Muscle of arm (tissue), 1 donor: ENCODE measurements at regions not wholly inside any gene's neighbourhood (a gene's known extent, or its start where the extent isn't known, plus 50 kb on each side); places are given as distances from the start of the nearest gene placed in this dataset.

Source experiments
- DNase-seq: peaks from one replicate; pipeline ENCODE4 v3.0.0-alpha.2; 2013

DNA sequence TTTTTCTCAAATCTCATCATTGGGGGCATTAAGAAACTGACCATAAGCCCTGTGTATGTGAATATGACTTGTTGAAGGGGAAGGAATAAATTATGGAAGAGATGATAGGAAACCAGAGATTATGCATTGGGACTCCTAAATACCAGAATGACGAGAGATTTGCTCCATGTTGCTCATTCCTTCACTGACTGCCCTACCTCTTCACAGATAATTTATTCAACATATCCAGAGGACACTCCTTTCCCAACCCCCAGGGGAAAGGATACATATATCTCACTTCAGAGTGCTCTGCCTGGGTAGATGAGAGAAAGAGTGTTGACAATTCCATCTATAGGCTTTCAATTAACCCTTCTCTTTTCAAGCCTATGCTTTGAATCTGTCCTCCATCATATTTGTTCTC, 145.3 kb upstream of the RHOBTB1 start:
- no peak for DNase-seq

DNA sequence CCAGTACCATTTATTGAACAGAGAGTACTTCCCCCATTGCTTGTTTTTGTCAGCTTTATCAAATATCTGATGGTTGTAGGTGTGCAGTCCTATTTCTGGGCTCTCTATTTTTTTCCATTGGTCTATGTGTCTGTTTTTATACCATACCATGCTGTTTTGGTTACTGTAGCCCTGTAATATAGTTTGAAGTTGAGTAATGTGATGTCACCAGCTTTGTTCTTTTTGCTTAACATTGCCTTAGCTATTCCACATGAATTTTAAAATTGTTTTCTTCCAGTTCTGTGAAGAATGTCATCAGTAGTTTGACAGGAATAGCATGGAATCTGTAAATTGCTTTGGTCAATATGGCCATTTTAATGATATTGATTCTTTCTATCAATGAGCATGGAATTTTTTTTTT, 140.5 kb upstream of the RHOBTB1 start:
- no peak for DNase-seq

DNA sequence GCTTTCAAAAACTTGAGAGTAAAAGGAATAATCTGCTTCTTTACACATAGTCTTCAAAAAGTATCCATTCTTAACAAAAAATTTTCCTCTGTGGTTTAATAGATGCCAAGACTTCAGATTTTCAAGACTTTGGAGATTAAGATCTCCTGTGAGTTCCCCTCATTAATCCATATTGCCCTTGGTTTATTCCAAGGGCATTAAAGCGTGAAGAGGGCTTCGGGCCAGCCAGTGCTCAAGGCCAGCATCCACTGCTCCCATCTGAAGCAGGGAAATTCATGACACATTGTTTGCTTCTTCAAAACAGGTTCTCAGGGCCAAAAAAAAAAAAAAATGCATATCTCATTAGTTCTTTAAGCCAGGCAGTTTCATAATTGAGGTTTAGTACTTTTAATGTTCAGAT, 137.3 kb upstream of the RHOBTB1 start:
- no peak for DNase-seq

DNA sequence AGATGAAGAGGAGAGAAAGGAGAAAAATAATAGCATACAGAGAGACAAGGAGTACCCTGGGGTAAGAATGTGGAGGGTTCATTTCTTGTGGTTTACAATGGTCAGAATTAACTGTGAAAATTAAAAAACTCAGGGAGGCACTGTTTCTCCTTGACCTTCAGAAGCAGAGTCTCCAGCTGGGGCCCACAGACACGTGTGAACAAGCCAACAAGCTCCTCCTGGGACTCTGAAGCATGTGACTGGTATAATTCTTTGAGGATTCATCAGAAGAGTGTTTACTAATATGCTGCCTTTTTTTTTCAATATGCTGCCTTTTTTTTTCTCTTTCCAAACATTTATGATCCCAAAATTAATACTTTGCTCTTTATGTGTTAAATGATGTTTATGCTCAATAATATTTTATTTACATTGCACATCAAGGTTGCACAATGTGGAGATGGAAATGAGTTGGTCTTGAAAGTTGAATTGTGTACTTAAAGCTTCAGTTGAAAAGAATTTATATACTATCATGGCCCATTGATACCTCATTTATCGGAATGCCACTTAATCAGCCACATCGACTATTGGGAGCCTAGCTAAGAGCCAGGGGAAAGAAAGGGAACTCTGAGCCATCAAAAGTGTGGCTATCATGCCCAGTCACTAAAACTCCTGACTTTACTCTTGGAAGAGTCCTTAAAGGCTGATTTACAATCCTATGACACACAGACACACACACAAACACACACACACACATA, 134.7 kb upstream of the RHOBTB1 start:
- no peak for DNase-seq

DNA sequence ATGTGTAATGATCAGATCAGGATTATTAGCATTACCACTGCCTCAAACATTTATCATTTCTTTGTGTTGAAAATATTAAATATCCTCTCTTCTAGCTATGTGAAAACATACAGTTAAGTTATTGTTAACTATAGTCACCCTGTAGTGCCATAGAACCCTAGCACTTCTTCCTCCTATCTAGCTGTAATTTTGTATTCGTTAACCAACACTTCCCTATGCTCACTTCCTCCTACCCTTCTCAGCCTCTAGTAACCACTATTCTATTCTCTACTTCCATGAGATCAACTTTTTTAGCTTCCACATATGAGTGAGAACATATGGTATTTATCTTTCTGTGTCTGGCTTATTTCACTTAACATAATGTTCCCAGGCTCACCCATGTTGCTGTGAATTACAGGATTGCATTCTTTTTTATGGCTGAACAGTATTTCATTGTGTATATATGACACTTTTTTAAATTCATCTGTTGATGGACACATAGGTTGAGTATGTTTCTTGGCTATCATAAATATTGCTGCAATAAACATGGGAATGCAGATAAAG, 132.7 kb upstream of the RHOBTB1 start:
- DNase-seq: no peak

DNA sequence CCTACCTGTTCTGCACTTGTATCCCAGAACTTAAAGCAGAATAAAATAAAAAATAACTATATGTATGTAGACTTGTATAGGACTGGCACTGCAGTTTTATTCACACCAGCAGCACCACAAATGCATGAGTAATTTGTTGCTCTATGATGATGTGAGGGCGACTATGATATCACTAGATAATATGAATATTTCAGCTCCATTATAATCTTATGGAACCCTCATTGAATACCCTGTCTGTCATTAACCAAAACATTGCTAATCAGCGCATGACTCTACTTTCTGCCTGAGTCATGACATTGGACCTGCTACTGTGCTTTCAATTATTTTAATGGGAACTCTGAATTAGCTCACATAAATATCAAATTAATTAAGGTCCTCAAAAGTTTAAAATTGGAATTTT, 129.4 kb upstream of the RHOBTB1 start:
- no peak for DNase-seq

DNA sequence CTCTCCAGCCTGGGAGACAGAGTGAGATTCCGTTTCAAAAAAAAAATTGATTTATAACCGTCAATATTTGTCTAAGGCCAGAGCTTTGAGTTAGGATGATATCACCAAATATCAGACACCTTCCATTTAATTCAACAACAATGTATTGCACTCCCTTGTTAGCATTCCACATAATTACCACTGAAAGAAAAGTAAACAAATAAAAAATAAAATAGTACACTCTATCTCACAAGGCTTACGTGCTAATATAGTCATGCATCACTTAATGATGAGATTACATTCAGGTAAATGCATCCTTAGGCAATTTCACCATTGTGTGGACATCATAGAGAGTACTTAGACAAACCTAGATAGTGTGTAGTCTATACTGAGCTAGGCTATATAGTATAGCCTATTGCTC, 127.6 kb upstream of the RHOBTB1 start:
- DNase-seq: no peak

DNA sequence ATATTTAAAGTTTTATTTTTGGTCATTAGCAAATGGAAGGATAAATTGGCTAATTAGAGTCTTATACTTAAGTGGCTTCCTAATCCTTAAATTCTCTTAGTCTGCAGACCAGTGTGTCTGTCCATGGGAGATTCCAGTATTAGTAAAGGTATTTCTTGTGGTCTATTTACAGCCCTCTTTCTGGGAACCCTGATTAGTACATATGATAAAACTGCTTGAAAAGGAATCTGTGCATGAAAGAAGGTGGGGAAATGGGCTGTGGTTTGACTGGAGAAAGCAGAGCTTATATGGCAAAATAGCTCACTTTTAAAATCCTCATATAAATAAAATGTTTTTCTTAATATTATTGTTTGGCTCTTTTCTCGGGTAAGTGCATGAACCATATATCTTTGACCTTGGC, 124.5 kb upstream of the RHOBTB1 start:
- no peak for DNase-seq

DNA sequence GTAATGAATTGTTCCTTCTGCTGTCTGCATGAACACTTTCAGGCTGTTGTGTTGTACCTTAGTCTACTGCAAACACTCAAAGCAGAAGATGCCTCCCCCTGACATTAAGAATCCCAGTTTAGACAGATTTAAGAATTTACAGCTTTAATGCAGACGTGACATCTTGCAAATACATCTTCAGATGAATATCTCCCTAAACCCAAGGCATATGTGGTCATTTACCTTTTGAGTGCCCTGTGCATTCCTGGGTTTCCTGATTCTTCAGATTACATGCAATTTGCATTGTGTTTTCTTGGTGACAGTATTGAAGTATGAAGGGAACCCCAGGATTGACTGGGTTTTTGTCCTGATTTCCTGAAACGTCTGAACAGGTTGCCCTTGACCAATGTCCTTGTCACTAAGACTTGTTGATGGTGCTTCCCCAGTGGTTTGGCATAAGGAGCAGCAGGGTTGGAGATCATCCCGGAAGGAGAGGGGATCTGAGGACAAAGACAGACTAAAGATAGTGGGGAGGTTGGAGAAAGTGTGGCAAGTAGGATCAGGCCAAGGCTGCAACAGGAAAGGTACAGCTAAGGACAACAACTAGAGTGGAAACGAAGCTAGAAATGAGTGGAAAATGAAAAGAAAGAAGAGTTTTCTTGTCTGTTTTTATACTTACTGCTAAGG, 123.8 kb upstream of the RHOBTB1 start:
- DNase-seq: no peak

DNA sequence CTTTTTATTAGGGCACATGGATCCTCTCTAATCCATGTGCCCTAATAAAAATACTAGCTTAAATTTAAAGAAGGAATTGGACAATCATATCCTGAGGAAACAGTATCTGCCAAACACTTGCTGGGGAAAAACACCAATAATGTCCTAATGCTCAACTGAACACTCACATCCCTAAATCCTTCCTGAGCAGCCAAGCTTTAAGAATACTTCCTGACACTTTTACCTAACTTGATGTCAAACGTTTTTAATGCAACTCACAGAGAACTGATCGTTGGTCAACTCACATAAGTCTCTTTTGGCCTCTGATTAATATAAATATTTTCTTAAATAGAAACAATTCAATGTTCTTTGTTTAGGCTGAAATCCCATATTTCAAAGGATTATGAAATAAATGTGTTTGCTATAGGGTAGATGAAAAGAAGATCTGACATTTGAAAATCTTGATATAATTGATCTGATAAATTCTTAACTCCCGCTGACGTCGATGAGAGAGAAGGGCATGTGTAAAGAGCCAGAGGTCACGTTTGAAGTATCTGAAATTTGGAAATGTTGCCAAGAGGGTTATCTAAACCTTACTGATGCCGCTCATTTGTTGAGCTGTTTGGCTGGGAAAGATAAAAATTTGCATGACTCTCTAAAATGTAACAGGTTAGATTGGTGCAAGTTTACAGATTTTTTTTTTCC, 122.8 kb upstream of the RHOBTB1 start:
- no peak for DNase-seq

DNA sequence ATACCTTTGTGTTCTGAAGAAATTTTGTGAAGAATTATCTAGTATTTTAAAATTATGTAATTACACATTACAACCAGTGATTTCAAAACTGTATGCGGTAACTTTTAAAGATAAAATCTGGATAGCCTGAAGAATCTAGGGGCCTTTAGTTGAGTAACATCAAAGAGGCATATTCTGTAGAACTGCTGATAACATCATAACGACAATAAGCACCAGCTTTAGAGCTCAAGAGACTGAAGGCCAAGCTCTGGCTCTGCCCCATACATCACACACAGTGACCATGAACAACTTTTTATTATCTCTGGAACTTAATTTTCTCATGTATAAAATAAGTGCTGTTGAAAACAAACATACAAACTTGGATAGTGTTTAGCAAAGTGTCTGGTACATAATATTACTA, 121.1 kb upstream of the RHOBTB1 start:
- DNase-seq: no peak

DNA sequence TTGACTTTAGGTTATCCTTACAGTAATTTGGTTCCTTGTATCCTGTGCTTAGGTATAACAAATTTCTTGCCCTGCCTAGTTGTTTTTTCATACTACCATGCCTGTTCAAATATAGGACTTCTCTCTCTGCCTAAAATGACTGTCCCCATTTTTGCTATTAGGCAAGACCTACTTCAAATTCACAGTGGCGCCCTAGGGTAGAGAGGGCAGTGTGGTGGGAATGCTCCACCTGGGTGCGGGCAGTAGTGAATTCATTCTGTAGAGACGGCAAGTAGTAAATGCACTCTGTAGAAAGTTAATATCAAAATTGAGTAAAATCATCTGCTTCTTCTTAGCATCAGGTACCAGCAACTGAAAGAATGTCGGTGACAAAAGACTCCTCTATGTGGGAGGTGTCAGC, 120.4 kb upstream of the RHOBTB1 start:
- no peak for DNase-seq

DNA sequence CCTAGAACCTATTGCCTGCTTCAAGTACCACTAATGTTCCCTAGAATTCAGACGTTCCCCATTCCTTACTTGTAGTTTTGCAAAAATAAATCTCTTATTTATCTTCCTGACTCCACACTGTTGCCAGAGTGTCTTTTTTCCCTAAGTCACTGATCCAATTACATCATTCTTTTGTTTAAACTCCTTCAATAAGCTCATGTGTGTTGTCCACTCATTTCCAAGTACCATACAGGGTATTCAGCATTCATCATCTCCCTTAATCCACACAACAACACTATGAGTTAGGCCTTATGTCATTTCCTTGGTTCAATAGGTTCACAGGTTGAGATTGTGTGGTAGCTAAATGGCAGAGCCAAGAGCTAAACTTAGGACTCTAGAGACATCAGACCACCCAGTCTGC, 119.9 kb upstream of the RHOBTB1 start:
- DNase-seq: no peak

DNA sequence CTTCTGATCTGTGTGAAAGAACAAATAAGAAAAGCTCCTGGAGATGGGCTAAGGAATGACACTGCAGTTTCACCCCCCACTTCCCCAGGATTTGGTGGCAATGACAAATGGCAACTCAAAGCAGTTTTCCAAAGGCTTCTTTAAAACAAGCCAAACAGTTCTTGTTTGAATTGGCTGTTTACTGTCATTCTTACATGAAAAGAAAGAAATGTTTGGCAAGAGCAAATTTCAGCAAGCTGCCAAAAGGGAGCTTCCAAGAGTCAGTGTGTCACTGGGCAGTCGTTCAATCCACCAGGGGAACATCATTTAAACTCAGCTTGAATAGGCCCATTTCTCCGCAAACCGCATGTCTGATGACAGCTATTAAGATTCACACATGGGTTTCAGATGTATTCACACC, 119.0 kb upstream of the RHOBTB1 start:
- DNase-seq: peak; percentile 73

DNA sequence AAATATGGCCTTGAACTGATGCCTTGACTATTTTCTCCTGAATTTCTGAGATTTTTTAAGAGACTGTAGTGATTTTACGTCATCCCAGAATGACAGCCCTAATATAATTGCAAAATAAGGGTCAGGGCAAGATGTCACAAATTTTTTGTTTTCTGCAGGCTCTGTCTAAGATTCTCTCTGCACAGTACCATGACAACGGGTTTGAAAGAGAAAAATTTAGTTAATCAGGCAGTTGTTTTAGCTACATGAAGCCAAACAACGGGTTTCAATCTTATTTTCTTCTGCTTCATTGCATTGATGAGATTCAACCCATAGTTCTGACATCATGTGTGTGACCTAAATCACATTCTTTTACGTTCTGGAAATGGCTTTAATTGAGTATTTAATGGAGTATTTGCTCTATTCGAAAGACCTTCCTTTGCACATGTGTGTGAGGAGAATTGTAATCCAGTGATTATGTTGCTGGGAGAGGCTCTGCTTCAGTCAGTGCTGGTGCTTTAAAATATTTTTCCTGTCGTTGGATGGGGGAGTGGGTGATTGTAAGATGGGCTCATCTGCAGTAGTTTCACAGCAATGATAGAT, 118.0 kb upstream of the RHOBTB1 start:
- no peak for DNase-seq

DNA sequence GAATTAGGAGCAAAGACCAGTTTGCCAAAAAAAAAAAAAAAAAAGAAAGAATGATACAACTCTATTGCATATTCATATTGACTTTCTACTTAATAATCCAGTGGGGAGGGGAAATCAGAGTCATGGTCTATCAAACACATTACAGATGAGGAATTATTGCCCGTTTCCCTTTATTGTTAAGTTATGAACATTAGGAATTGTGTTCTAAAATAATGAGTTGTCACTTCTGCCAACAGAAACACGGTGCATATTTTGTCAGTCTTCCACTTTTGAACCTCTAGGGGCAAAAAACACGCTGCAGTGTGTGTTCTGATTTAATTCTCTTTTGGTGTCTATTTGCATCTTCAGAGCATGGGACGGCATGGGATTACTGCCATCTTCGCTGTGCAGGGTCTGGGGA, 115.7 kb upstream of the RHOBTB1 start:
- no peak for DNase-seq

DNA sequence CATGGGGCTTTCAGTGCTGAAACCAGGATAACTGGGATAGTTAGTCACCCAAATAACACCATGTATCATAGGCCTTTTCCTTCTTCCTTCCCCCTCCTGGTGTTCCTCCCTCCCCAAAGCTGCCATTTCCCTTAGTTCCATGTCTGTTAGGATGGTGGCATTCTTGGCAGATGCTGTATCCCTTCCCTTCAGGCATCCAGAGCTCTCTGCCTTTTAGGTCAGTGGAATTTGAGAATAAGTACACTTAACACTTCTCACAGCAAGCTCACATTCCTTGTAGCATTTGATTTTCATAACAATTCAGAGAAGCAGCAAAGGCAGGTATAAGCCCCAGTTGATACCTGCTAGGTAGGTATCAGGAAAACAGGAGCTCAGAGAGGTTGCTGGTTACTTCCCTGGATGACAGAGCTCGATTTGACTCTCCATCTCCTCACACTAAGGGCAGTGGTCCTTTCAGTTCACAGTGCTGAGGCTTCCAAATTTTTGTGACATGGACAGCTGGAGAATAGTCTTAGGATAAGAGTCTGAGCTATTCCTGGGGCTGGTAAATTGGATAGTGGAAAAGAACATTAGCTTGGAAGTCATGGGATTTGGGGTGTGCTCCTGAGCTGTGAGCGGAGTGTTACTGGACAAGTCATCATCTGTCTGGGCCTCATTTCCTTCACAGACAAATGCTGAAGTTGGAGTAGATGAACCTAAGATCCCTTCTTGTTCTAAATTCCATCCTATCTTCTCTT, 108.7 kb upstream of the RHOBTB1 start:
- no peak for DNase-seq

DNA sequence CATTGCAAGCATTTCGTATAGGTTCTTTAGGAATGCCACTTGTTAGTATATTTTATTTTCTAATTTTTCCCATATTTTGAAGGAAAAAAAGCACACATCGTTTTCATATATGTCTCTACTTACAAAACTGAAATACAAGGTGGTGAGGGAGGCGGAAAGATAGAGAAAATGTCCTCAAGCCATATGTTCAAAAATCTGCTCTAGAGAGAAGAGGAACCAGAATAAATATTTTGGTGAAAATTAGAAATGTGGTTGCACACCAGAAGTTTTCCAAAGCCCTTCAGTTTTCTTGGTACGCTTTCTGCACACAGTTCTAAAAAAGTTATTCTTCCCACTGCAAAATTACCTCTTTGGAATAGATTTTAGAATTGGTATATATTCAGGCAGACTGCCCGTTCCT, 107.4 kb upstream of the RHOBTB1 start:
- DNase-seq: no peak

DNA sequence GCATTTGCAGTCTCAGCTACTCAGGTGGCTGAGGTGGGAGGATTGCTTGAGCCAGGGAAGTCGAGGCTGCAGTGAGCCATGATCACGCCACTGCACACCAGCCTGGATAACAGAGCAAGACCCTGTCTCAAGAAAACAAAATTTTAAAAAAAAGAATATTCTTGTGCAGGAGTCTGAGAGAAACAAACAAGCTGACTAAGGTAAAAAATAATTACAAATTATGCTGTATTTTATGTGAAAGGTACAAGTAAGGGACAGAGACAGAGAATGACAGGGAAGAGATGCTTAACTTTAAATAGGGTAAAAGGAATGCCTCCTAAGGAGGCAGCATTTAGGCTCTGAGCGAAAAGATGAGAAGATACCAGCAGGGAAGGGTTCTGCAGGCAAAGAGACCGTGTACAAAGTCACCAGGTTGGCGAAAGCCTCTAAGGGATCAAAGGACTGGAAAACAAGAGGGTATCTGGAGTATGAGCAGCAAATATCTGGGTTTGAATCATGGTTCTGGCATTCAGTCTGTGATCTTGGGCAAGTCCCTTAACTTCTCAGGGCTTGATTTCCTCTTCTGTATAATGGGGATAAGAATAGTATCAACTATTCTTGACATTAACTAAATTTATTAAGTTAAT, 106.2 kb upstream of the RHOBTB1 start:
- no peak for DNase-seq

DNA sequence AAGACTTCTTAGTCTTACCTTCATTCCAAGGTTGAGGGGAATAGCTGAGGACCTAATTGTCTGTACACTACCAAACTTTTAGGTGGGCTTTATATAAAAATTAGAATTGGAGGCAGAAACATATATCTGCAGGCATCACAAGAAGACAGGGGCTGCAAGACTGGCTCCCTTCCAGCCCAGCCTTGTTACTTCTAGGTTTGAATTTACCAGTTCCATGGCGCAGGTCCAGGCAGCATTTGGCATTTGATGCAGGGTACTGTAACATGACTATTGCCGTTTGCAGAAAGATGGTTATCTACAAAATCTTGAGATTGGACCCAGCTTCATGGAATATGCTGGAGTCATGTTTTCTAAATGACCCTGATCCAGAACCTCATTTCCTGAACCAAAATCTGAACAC, 105.4 kb upstream of the RHOBTB1 start:
- DNase-seq: no peak

DNA sequence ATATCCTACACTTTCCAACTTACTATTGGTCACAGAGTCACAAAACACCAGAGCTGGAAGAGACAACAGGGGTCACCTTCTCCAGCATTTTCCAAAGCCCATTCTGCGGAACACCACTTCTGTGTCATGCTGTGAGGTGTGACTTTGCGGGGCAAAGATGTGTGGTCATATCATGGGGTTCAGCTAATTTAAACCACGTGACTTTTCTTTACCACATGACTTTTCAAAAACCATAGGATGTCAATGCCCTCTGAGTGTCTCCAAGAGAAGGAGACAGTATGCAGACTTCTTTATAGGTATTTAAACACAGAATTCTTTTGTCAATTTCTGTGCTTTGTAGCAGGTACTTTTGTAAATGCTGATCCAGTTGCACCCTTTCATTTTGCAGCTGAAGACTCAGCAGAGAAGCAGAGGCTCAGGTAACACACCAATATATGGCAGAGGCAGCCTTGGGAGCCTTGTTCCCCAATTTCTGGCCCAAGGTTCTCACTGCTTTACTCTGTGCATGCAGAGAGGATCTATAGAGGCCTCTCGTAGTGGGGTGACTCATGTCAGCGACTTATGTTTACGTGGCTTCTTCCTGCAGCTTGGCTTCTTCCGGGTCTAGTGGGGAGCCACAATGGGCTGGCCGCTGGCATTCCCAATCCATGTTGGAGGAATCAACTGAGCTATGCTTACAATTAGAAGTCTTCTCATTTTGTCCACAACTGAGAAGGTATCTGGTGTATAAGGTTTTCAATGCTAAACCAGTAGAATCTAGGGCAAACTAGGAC, 104.0 kb upstream of the RHOBTB1 start:
- no peak for DNase-seq
